MM.1S (cell line): ENCODE measurements at regions not wholly inside any gene's neighbourhood (a gene's known extent, or its start where the extent isn't known, plus 50 kb on each side); places are given as distances from the start of the nearest gene placed in this dataset.

Source experiments
- DNase-seq: peaks from one replicate; pipeline ENCODE4 v3.0.0-alpha.2; 2015
- H2AFZ ChIP-seq: fragments of 300-600 bp; sonication (generic); 2 replicates; pipeline ENCODE4 v1.6.0; 2016; ENCODE audit warnings: antibody characterized with exemption, low read length
- H3F3A ChIP-seq: fragments of 300-600 bp; sonication (generic); 2 replicates; pipeline ENCODE4 v1.6.1; 2016; ENCODE audit warnings: mild to moderate bottlenecking, antibody characterized with exemption, low read length, moderate library complexity, mixed read lengths; ENCODE audit not compliant: insufficient read depth
- H3K27ac ChIP-seq: fragments of 300-600 bp; sonication (generic); 2 replicates; pipeline ENCODE4 v1.5.1; 2016; ENCODE audit warnings: mild to moderate bottlenecking, low read length
- H3K27me3 ChIP-seq: fragments of 300-600 bp; sonication (generic); replicated peaks from 2 replicates; pipeline ENCODE4 v1.6.0; 2016; ENCODE audit warnings: low read length; ENCODE audit not compliant: insufficient read depth
- H3K36me3 ChIP-seq: fragments of 300-600 bp; sonication (generic); replicated peaks from 2 replicates; pipeline ENCODE4 v1.6.1; 2016; ENCODE audit warnings: mild to moderate bottlenecking, low read length, mixed read lengths; ENCODE audit not compliant: insufficient read depth
- H3K4me1 ChIP-seq: fragments of 300-600 bp; sonication (generic); 2 replicates; pipeline ENCODE4 v1.6.1; 2016; ENCODE audit warnings: low read length, mixed read lengths
- H3K4me2 ChIP-seq: fragments of 300-600 bp; sonication (generic); 2 replicates; pipeline ENCODE4 v1.6.0; 2016; ENCODE audit warnings: low read depth, low read length
- H3K4me3 ChIP-seq: fragments of 300-600 bp; sonication (generic); 2 replicates; pipeline ENCODE4 v1.5.1; 2016; ENCODE audit warnings: low read length, mixed read lengths
- H3K79me2 ChIP-seq: fragments of 300-600 bp; sonication (generic); 2 replicates; pipeline ENCODE4 v1.6.1; 2016; ENCODE audit warnings: mixed run types, low read length, mixed read lengths
- H3K9ac ChIP-seq: fragments of 300-600 bp; sonication (generic); 2 replicates; pipeline ENCODE4 v1.6.1; 2016; ENCODE audit warnings: low read length, mixed read lengths
- H3K9me2 ChIP-seq: fragments of 300-600 bp; sonication (generic); replicated peaks from 2 replicates; pipeline ENCODE4 v1.6.1; 2016; ENCODE audit warnings: mild to moderate bottlenecking, low read length, mixed read lengths; ENCODE audit not compliant: insufficient read depth
- H3K9me3 ChIP-seq: fragments of 300-600 bp; sonication (generic); replicated peaks from 2 replicates; pipeline ENCODE4 v1.6.1; 2016; ENCODE audit warnings: mild to moderate bottlenecking, low read length, mixed read lengths; ENCODE audit not compliant: insufficient read depth
- H4K20me1 ChIP-seq: fragments of 300-600 bp; sonication (generic); 2 replicates; pipeline ENCODE4 v1.6.1; 2016; ENCODE audit warnings: mild to moderate bottlenecking, low read length, moderate library complexity, mixed read lengths; ENCODE audit not compliant: insufficient read depth
- EZH2 ChIP-seq: fragments of 300-600 bp; sonication (generic); optimal IDR thresholded peaks from 2 replicates; pipeline ENCODE3; 2017; ENCODE audit warnings: low read depth, mild to moderate bottlenecking, antibody characterized with exemption, low read length, mixed read lengths
- EZH2phosphoT487 ChIP-seq: fragments of 300-600 bp; sonication (generic); IDR thresholded peaks from 2 replicates; pipeline ENCODE4 v1.6.1; 2018; ENCODE audit warnings: antibody characterized with exemption, low read length
- TF ChIP-seq, protein P1 (sequence below): fragments of 300-600 bp; sonication (generic); IDR thresholded peaks from 2 replicates; pipeline ENCODE4 v1.5.1; 2016; ENCODE audit warnings: antibody characterized with exemption, low read length, mixed read lengths

DNA sequence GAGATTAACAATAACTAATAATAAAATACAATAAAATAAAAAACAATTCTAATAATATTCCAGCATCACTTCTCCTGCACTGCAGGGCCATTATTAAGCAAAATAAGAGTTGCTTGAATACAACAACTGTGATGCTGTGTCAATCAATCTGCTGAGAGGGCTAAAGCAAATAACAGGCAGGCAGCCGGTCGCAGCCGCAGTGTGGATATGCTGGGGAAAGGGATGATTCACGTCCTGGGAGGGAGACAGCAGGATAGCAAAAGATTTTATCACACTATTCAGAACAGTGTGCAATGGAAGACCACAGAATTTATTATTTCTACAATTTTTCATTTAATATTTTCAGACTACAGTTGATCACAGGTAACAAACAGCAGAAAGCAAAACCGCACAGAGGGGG lies 76.5 kb upstream of the SMARCAD1 start:
- TF ChIP-seq EZH2 (no peak), EZH2phosphoT487 (no peak)
- TF ChIP-seq, protein P1, sequence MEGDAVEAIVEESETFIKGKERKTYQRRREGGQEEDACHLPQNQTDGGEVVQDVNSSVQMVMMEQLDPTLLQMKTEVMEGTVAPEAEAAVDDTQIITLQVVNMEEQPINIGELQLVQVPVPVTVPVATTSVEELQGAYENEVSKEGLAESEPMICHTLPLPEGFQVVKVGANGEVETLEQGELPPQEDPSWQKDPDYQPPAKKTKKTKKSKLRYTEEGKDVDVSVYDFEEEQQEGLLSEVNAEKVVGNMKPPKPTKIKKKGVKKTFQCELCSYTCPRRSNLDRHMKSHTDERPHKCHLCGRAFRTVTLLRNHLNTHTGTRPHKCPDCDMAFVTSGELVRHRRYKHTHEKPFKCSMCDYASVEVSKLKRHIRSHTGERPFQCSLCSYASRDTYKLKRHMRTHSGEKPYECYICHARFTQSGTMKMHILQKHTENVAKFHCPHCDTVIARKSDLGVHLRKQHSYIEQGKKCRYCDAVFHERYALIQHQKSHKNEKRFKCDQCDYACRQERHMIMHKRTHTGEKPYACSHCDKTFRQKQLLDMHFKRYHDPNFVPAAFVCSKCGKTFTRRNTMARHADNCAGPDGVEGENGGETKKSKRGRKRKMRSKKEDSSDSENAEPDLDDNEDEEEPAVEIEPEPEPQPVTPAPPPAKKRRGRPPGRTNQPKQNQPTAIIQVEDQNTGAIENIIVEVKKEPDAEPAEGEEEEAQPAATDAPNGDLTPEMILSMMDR, result no peak

DNA sequence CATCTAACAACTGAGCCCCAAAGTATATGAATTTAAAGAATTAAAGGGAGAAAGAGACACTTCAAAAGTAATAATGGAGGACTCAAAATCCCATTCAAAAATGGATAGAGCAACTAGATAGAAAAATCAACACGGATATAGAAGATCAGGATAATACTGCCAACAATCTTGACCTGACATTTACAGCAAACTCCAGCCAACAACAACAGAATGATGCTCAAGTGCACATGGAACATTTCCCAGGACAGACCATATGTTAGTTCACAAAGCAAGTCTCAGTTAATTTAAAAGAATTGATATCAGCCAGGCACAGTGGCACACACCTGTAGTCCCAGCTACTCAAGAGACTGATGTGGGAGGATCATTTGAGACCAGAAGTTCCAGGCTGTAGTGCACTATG lies 72.0 kb upstream of the SMARCAD1 start:
- H2AFZ ChIP-seq, result no peak overlapping the region
- H3K4me2 ChIP-seq, result no peak overlapping the region
- no peak overlapping the region for H3K4me3 ChIP-seq
- H3K9ac ChIP-seq, result no peak overlapping the region
- no peaks in the 10 kb centered on the region for H4K20me1 ChIP-seq
- H3F3A ChIP-seq, result no peaks in the 10 kb centered on the region
- no peaks in the 10 kb centered on the region for H3K9me3 ChIP-seq
- no peak overlapping the region for H3K27ac ChIP-seq
- no peaks in the 10 kb centered on the region for H3K27me3 ChIP-seq
- no peak for DNase-seq
- H3K79me2 ChIP-seq, result no peaks in the 10 kb centered on the region
- TF ChIP-seq EZH2phosphoT487 (no peak), EZH2 (no peak)
- TF ChIP-seq, protein P1, result no peak
- H3K9me2 ChIP-seq, result no peaks in the 10 kb centered on the region
- H3K4me1 ChIP-seq, result no peaks in the 10 kb centered on the region
- no peaks in the 10 kb centered on the region for H3K36me3 ChIP-seq

More for the DNA sequence above, 76.5 kb upstream of the SMARCAD1 start:
- Histone ChIP-seq H2AFZ (no peak overlapping the region), H3K9me2 (no peaks in the 10 kb centered on the region), H3K4me3 (no peak overlapping the region), H3F3A (no peaks in the 10 kb centered on the region), H3K4me1 (no peaks in the 10 kb centered on the region), H3K9me3 (no peaks in the 10 kb centered on the region), H3K9ac (no peak overlapping the region), H3K36me3 (no peaks in the 10 kb centered on the region), H3K27me3 (no peaks in the 10 kb centered on the region), H3K27ac (no peak overlapping the region), H3K79me2 (no peaks in the 10 kb centered on the region), H4K20me1 (no peaks in the 10 kb centered on the region), H3K4me2 (no peak overlapping the region)
- no peak for DNase-seq

DNA sequence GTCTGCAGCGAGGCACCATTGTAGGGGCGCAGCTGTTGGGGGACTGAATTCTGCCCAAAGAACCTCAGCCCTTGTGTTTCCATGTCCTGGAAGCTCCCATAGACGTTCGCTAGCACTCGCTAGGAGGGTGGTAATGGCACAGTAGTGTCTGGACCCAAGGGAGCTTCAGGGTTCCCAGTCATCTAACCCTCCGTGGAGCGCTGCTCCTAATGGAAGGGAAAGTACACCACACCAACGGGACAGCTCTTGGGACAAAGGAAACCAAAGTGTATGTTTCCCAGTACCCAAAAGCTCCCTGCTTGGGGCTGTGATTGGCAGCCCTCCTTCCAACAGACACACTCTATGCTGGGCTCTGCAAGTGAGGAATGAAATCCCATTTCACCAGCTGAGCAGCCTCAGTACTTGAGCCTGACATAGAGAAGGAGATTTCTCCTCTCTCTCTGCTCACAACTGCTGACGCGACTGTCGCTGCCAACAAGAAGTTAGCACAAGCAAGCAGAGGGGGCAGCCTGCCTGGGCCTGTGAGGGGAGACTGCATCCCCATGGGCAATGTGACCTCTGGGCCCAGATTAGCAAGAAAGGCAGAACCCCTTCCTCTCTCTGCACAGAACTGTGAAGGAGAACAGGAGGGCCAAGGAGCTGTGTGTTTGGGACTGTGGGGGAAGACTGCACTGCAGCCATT lies 67.6 kb upstream of the SMARCAD1 start:
- DNase-seq, result no peak

More for the DNA sequence above, 67.6 kb upstream of the SMARCAD1 start:
- H2AFZ ChIP-seq, result no peak overlapping the region
- no peaks in the 10 kb centered on the region for H3K4me1 ChIP-seq
- H4K20me1 ChIP-seq, result no peaks in the 10 kb centered on the region
- no peaks in the 10 kb centered on the region for H3K27me3 ChIP-seq
- H3K4me2 ChIP-seq, result no peak overlapping the region
- no peak overlapping the region for H3K27ac ChIP-seq
- no peak overlapping the region for H3K4me3 ChIP-seq
- no peak overlapping the region for H3K9ac ChIP-seq
- no peak for TF ChIP-seq EZH2phosphoT487
- no peak for TF ChIP-seq EZH2
- TF ChIP-seq, protein P1, result no peak
- H3K79me2 ChIP-seq, result no peaks in the 10 kb centered on the region
- no peaks in the 10 kb centered on the region for H3F3A ChIP-seq
- H3K36me3 ChIP-seq, result no peaks in the 10 kb centered on the region
- H3K9me3 ChIP-seq, result no peaks in the 10 kb centered on the region
- no peaks in the 10 kb centered on the region for H3K9me2 ChIP-seq
